ENCODE measurements at regions not wholly inside any gene's neighbourhood (a gene's known extent, or its start where the extent isn't known, plus 50 kb on each side); places are given as distances from the start of the nearest gene placed in this dataset.

- no peak for DNase-seq
- Histone ChIP-seq H3K4me1 (no peaks in the 10 kb centered on the region), H3K4me3 (no peak overlapping the region), H3K9me3 (no peaks in the 10 kb centered on the region), H3K27me3 (no peaks in the 10 kb centered on the region), H3K36me3 (ENCODE audit: low read depth, missing control alignments) (no peaks in the 10 kb centered on the region), H3K27ac (no peak overlapping the region)
- no peak for TF ChIP-seq CTCF (IDR thresholded peaks at IDR 0.05)
- 48 to 68% methylated on average over 4 of the region's 4 CpGs for WGBS, 2 donors
- intact Hi-C loops (cut with DNase I; ENCODE audit: low total_unique reads), result no loop called here
Observed at GRCh38 chr13:24005755-24006281, 108.5 kb upstream of the C1QTNF9B start.

GRCh38 chr13:24006520-24007248 is 109.4 kb upstream of the C1QTNF9B start:
- H3K27ac ChIP-seq, result no peak overlapping the region
- no peak for TF ChIP-seq CTCF (IDR thresholded peaks at IDR 0.05)
- TF ChIP-seq POLR2A (IDR thresholded peaks at IDR 0.05), result no peak
- H3K27me3 ChIP-seq, result no peaks in the 10 kb centered on the region
- no peak for DNase-seq
- no peaks in the 10 kb centered on the region for H3K9me3 ChIP-seq
- no peaks in the 10 kb centered on the region for H3K36me3 ChIP-seq (ENCODE audit: low read depth, missing control alignments)
- no peak overlapping the region for H3K4me3 ChIP-seq
- intact Hi-C loops (cut with DNase I; ENCODE audit: low total_unique reads), result no loop called here
- H3K4me1 ChIP-seq, result no peaks in the 10 kb centered on the region
- WGBS, 2 donors, result 87 to 88% methylated on average over 14 to 17 of the region's 17 CpGs

GRCh38 chr13:24007979-24008620 is 110.8 kb upstream of the C1QTNF9B start:
- 88 to 89% methylated on average over 9 of the region's 9 CpGs for WGBS, 2 donors

GRCh38 chr13:24008679-24009078 is 111.4 kb upstream of the C1QTNF9B start:
- TF ChIP-seq POLR2A (IDR thresholded peaks at IDR 0.05), result no peak
- TF ChIP-seq CTCF (IDR thresholded peaks at IDR 0.05), result no peak
- no peaks in the 10 kb centered on the region for H3K9me3 ChIP-seq
- DNase-seq, result no peak
- no peaks in the 10 kb centered on the region for H3K4me1 ChIP-seq
- H3K4me3 ChIP-seq, result no peak overlapping the region
- WGBS, 2 donors, result 85 to 90% methylated on average over 3 of the region's 3 CpGs
- H3K27me3 ChIP-seq, result no peaks in the 10 kb centered on the region
- intact Hi-C loops (cut with DNase I; ENCODE audit: low total_unique reads), result no loop called here
- no peaks in the 10 kb centered on the region for H3K36me3 ChIP-seq (ENCODE audit: low read depth, missing control alignments)
- no peak overlapping the region for H3K27ac ChIP-seq

More at GRCh38 chr13:24007979-24008620, 110.8 kb upstream of the C1QTNF9B start:
- DNase-seq, result no peak
- intact Hi-C loops (cut with DNase I; ENCODE audit: low total_unique reads), result no loop called here
- no peaks in the 10 kb centered on the region for H3K9me3 ChIP-seq
- H3K4me1 ChIP-seq, result no peaks in the 10 kb centered on the region
- H3K27ac ChIP-seq, result no peak overlapping the region
- no peaks in the 10 kb centered on the region for H3K27me3 ChIP-seq
- no peaks in the 10 kb centered on the region for H3K36me3 ChIP-seq (ENCODE audit: low read depth, missing control alignments)
- TF ChIP-seq CTCF (IDR thresholded peaks at IDR 0.05), result no peak
- TF ChIP-seq POLR2A (IDR thresholded peaks at IDR 0.05), result no peak
- H3K4me3 ChIP-seq, result no peak overlapping the region

Data from testis (tissue), 2 donors.